Chondrocyte (in vitro differentiated cells): ENCODE measurements at regions not wholly inside any gene's neighbourhood (a gene's known extent, or its start where the extent isn't known, plus 50 kb on each side); places are given as distances from the start of the nearest gene placed in this dataset.
A peak's percentile ranks its signal among the peaks of the same experiment; 100 is the strongest.

Source experiments
- DNase-seq: peaks from one replicate; pipeline ENCODE4 v3.0.0; 2021; ENCODE audit warnings: mixed read lengths, low spot score
- H3K27ac Mint-ChIP-seq: one replicate; pipeline ENCODE4 v1.8.0; 2021; ENCODE audit warnings: mild to moderate bottlenecking, moderate library complexity, mixed read lengths; ENCODE audit not compliant: unreplicated experiment
- H3K27me3 Mint-ChIP-seq: 2 replicates; pipeline ENCODE4 v1.8.0; 2021; ENCODE audit warnings: low read depth, mixed read lengths
- H3K36me3 Mint-ChIP-seq: 2 replicates; pipeline ENCODE4 v1.8.0; 2021; ENCODE audit warnings: low read depth, mixed read lengths
- H3K4me1 Mint-ChIP-seq: 2 replicates; pipeline ENCODE4 v1.8.0; 2021; ENCODE audit warnings: low read depth, mild to moderate bottlenecking, mixed read lengths
- H3K4me3 Mint-ChIP-seq: one replicate; pipeline ENCODE4 v1.8.0; 2021; ENCODE audit warnings: mild to moderate bottlenecking, moderate library complexity, mixed read lengths; ENCODE audit not compliant: unreplicated experiment
- H3K9me3 Mint-ChIP-seq: 2 replicates; pipeline ENCODE4 v1.8.0; 2021; ENCODE audit warnings: low read depth, mixed read lengths
- CTCF ChIP-seq: fragments of 200-600 bp; sonication (generic); IDR thresholded peaks from 2 replicates; pipeline ENCODE4 v1.5.0; 2021; ENCODE audit warnings: antibody characterized with exemption, mild to moderate bottlenecking, moderate library complexity

DNA sequence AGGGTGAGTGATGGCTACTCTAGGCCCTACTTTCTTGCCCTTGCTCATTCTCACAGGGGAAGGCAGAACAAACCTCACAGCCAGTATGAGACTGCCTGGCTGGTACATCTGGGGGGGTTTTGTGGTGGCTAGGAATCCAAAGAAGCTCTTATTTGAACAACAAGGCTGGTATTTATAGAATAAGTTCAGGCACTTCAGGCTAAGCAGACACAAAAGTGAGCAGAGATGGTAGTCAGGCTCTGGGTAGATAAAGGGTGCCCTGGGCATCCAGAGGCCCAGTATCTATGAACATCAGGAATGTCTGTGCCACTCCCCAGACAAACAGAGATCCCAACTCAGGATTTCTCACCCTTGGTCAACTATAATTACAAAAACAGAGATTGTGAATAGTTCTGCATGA lies 57.2 kb upstream of the RTN4 start:
- Mint-ChIP-seq H3K36me3 (no peaks in the 10 kb centered on the region), H3K4me3 (no peak overlapping the region), H3K27me3 (no peaks in the 10 kb centered on the region), H3K27ac (peak overlapping the region; percentile 91), H3K4me1 (peaks cover 78% of the 10 kb centered on the region), H3K9me3 (no peaks in the 10 kb centered on the region)
- no peak for DNase-seq
- no peak for TF ChIP-seq CTCF

GRCh38 chr2:55106148-55106547 lies 55.9 kb upstream of the RTN4 start:
- Mint-ChIP-seq H3K9me3 (no peaks in the 10 kb centered on the region), H3K4me3 (no peak overlapping the region), H3K27me3 (no peaks in the 10 kb centered on the region), H3K4me1 (peaks cover 77% of the 10 kb centered on the region), H3K27ac (peak overlapping the region; percentile 91), H3K36me3 (no peaks in the 10 kb centered on the region)
- no peak for DNase-seq
- TF ChIP-seq CTCF = no peak

- H3K4me3 Mint-ChIP-seq = no peak overlapping the region
- H3K27me3 Mint-ChIP-seq = no peaks in the 10 kb centered on the region
- no peaks in the 10 kb centered on the region for H3K9me3 Mint-ChIP-seq
- no peak for TF ChIP-seq CTCF
- H3K27ac Mint-ChIP-seq = peak overlapping the region; percentile 91
- no peak for DNase-seq
- no peaks in the 10 kb centered on the region for H3K36me3 Mint-ChIP-seq
- peaks cover 73% of the 10 kb centered on the region for H3K4me1 Mint-ChIP-seq
Measured at GRCh38 chr2:55105456-55105855, 55.2 kb upstream of the RTN4 start.

DNA sequence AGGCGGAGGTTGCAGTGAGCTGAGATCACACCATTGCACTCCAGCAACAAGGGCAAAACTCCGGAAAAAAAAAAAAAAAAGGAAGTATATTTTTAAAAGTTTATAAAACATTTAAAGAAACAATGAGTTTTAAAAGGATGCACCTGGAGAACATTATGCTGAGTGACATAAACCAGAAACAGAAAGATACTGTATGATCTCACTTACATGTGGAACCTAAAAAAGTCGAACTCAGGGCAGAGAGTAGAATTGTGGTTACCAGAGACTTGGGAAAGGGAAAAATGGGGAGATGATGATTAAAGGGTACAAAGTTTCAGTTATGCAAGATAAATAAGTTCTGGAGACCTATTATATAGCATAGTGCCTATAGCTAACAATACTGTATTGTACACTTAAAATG lies 52.8 kb upstream of the RTN4 start:
- TF ChIP-seq CTCF = no peak
- no peak overlapping the region for H3K4me3 Mint-ChIP-seq
- H3K27me3 Mint-ChIP-seq = no peaks in the 10 kb centered on the region
- no peaks in the 10 kb centered on the region for H3K9me3 Mint-ChIP-seq
- no peak for DNase-seq
- no peak overlapping the region for H3K27ac Mint-ChIP-seq
- no peaks in the 10 kb centered on the region for H3K36me3 Mint-ChIP-seq
- H3K4me1 Mint-ChIP-seq = peaks cover 51% of the 10 kb centered on the region

DNA sequence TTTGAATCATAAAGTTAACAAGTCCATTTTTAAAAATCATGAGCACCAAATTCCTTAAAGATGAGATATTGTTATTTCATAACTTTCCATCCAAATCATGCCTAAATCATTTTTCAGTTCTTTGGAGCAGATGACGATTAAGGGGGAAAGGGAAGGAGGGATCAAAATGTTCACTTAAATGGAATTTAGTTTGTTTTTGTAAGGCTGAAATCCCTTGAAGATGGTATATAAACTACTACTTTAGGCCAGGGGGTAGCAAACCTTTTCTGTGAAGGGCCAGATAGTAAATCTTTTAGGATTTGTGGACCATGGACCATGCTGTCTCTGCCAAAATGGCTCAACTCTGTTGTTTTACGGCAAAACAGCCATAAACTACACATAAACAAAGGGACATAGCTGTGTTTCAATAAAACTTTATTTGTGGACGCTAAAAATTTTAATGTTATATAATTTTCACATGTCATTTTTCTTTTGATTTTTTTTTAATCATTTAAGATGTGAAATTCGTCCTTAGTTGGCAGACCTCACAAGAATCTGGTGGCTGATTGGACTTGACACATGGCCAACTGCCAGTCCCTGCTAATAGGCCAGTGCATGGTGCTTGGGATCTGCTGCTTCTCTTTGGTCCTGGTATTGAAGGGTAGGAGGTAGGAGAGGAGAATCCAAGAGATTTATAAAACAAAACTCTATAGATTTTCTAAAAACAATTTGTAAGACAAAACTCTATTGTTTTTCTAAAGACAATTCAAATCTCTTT lies 52.0 kb upstream of the RTN4 start:
- no peaks in the 10 kb centered on the region for H3K27me3 Mint-ChIP-seq
- H3K27ac Mint-ChIP-seq = no peak overlapping the region
- no peak for TF ChIP-seq CTCF
- DNase-seq = no peak
- no peak overlapping the region for H3K4me3 Mint-ChIP-seq
- H3K4me1 Mint-ChIP-seq = peaks cover 42% of the 10 kb centered on the region
- no peaks in the 10 kb centered on the region for H3K9me3 Mint-ChIP-seq
- H3K36me3 Mint-ChIP-seq = no peaks in the 10 kb centered on the region
